ENCODE measurements at regions not wholly inside any gene's neighbourhood (a gene's known extent, or its start where the extent isn't known, plus 50 kb on each side); places are given as distances from the start of the nearest gene placed in this dataset.
"Not testable (repeated sequence)": the region's sequence is repeated elsewhere in the genome, so short reads cannot be mapped to it uniquely, and the experiment has no call there.

GRCh38 chr12:94916663-94917062, 86.8 kb downstream of the NDUFA12 start:
- H3K4me3 ChIP-seq (ENCODE audit: low read depth, low read length): no peak overlapping the region
- no peak for DNase-seq (ENCODE audit: low read depth)

- H3K4me3 ChIP-seq (ENCODE audit: low read depth, low read length): no peak overlapping the region
- DNase-seq (ENCODE audit: low read depth): no peak
Observed at GRCh38 chr12:94909663-94910062, 93.8 kb downstream of the NDUFA12 start.

- not testable (repeated sequence) for H3K4me3 ChIP-seq (ENCODE audit: low read depth, low read length)
Observed at GRCh38 chr12:94905749-94906148, 97.7 kb downstream of the NDUFA12 start.

DNA sequence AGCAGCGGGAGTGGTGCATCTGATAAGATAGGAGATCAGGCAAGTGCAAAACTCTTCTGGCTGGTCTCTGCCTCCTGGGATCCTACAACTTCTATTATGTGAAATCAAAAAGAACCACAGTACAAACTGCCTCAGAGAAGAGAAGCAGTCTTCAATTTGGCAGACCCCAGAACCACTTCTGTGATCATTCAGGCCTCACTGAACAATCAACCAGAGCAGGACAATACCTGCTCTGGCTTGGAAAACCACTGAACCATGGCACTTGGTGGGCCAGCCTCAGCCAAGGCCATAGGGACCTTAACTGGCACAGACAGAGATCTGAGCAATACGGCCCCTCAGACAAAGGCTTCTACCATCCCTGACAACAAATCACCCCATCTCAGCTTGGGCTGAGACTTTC, 103.0 kb downstream of the NDUFA12 start:
- no peak for DNase-seq (ENCODE audit: low read depth)
- no peak overlapping the region for H3K4me3 ChIP-seq (ENCODE audit: low read depth, low read length)

More at GRCh38 chr12:94905749-94906148, 97.7 kb downstream of the NDUFA12 start:
- not testable (repeated sequence) for DNase-seq (ENCODE audit: low read depth)

GRCh38 chr12:94898388-94898787, 105.1 kb downstream of the NDUFA12 start:
- DNase-seq (ENCODE audit: low read depth): no peak
- H3K4me3 ChIP-seq (ENCODE audit: low read depth, low read length): no peak overlapping the region

DNA sequence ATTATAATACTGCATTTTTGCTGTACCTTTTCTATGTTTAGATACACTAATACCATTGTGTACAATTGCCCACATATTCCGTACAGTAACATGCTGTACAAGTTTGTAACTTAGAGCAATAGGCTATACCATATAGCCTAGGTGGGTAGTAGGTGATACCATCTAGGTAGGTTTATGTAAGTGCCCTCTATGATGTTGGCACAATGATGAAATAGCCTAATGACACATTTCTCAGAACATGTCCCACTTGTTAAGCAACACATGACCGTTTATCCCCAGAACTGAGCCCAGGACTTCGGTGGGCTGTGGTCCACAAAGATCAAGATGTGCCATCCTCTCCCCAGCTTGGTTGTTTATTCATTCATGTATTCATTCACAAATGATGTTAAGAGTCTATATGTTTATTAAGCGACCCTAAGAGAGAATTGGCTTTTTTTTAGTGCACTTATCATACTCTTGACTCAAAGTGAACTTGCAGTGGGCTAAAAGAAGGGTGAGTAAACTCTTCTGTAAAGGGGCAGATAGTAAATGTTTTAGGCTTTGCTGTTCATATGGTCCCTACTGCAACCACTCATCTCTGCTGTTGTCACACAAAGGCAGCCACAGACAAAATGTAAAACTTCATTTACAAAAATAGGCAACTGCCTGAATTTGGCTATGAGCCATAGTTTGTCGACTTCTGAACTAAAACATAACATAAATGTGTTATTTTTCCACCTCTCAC, 110.8 kb downstream of the NDUFA12 start:
- no peak overlapping the region for H3K4me3 ChIP-seq (ENCODE audit: low read depth, low read length)
- DNase-seq (ENCODE audit: low read depth): no peak

- no peak overlapping the region for H3K4me3 ChIP-seq (ENCODE audit: low read depth, low read length)
- DNase-seq (ENCODE audit: low read depth): no peak
Observed at GRCh38 chr12:94889445-94890210, 113.9 kb downstream of the NDUFA12 start.

DNA sequence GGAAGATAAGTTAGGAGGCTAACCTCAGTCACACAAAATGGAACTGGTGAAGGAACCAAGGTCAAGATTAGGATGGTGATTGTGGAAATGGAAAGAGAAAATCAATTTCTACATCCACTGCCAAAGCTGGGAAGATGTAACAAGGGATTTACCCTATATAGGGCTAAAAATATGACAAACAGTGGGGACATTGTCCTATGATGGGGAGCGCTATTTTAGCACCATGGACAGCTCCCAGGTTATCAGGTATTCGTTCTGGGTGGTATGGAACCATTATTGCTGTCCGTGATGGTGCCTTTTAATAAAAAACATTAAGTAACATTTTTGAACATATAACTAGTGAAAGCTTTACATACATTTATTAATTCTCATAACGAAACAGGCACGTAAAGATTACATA, 124.0 kb downstream of the NDUFA12 start:
- DNase-seq (ENCODE audit: low read depth): no peak

GRCh38 chr12:94875525-94875924, 128.0 kb downstream of the NDUFA12 start:
- H3K4me3 ChIP-seq (ENCODE audit: low read depth, low read length): no peak overlapping the region
- DNase-seq (ENCODE audit: low read depth): no peak

More for the DNA sequence above, 124.0 kb downstream of the NDUFA12 start:
- H3K4me3 ChIP-seq (ENCODE audit: low read depth, low read length): no peak overlapping the region

DNA sequence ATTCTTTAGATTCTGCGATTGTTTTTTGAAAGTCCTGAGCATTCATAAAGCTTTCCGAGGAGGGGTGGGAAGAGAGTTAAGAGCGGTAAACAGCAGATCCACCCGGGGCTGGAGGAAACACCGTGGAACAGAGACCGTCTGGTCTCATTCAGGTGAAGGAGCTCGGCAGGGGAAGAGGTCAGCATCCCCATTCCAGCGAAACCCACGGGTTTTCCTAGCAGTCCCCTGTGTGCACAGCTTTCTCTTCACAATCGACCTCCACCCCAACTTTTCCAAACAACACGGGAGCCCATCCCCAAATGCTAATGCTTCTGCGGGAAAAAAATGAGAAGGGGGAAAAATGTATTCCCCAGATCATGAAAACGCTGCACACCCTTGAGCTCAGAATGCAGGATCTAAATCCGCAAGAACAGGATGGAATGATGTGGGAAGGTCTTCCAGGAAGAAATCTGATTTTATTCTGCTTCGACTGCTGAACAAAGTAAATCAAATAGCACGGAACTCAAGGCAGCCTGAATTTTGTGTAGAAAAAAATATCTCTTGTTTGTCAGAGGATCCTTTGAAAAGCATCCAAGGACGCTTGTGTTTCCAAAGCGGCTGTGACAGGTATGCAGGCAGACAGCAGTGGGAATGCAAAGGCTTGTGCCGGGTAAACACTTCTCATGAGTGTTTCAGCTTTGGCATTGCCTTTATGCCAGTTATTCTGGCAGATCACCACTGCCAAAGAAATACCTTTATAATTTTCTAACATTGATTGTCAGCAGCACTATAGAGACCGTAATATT, 128.8 kb downstream of the NDUFA12 start:
- H3K4me3 ChIP-seq (ENCODE audit: low read depth, low read length): no peak overlapping the region
- no peak for DNase-seq (ENCODE audit: low read depth)

DNA sequence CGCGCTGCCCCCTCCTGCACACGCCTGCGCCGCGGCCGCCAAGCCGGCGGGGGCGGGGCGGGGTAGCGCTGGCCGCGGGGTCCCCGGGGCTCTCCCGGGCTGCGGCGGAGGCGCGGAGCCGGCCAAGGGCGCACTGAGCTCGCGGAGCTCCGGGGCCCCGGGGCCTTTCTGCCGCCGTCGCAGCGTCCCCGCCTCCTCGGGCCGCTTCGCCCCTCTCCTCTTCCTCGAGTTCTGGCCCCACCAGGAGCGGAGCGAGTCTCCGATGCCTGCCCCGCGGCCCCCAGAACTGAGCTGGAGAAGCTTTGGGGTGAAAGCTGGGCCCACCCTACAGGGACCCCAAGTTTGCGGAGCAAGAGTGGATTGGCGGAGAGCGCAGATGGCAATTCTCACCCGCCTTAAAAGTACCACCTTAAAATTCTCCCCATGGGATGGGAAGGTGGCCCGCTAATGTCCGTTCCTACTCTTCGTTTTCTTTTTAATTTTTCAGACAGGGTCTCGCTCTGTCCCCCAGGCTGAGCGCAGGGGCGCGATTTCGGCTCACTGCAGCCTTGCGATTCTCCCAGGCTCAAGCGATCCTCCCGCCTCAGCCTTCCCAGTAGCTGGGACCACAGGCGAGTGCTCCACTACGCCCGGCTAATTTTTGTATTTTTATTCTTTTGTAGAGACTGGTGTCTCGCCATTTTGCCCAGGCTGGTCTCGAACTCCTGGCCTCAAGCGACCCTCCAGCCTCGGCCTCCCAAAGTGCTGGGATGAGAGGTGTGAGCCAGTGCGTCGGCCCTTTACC, 129.6 kb downstream of the NDUFA12 start:
- DNase-seq (ENCODE audit: low read depth): no peak
- H3K4me3 ChIP-seq (ENCODE audit: low read depth, low read length): peak overlapping the region; percentile 34

DNA sequence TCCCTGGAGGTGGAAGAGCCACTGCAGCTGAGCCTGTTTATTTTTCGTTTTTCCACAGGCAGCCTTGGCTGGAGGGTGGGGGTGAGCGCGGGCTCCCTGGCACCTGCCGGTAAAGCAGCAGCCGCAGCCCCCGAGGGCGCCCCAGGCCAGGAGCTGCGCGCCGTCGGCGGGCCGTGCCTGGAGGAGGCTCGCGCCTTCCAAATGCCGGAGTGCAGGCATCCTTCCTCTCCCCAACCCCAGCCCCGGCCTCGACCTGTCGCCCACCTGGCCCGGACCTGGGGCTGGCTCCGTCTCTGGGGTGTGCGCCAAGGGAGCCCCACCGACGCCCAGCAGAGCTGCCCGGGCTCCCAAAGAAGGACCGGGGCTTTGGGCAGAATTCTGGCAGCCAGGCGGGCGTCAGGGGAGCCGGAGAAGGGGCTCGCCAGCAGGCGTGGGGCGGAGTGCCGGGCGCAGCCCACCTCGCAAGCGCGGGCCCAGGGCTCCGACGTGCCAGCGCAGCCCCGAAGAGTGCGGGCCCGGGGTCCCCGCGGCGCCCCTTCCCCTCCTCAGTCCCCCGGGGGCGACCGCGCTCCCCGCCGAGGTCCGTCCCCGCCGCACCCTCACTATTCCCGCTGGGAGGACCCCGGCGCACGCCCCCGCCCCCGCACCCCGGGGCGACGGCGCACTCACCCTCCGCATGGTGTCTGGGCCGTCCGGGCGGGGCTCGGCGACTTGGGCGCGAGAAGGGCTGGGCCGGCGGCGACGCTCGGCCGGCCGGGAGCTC, 130.3 kb downstream of the NDUFA12 start:
- H3K4me3 ChIP-seq (ENCODE audit: low read depth, low read length): peak overlapping the region; percentile 27

DNA sequence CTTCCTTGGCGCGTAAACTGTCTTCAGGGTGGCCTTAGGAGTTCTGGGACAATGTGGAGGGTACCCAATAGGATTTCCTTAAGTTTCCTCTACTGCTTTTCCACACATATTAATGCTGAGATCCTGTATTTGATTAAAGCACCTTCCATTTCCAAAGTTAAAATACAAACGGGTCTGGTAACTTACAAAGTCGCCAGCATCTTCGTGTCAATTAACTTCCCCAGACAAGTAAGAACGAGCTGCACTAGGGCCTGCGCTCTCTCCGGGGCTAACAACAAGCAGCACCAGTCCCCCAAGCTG, 130.9 kb downstream of the NDUFA12 start:
- no peak for DNase-seq (ENCODE audit: low read depth)
- H3K4me3 ChIP-seq (ENCODE audit: low read depth, low read length): no peak overlapping the region

More for the DNA sequence above, 130.3 kb downstream of the NDUFA12 start:
- no peak for DNase-seq (ENCODE audit: low read depth)

DNA sequence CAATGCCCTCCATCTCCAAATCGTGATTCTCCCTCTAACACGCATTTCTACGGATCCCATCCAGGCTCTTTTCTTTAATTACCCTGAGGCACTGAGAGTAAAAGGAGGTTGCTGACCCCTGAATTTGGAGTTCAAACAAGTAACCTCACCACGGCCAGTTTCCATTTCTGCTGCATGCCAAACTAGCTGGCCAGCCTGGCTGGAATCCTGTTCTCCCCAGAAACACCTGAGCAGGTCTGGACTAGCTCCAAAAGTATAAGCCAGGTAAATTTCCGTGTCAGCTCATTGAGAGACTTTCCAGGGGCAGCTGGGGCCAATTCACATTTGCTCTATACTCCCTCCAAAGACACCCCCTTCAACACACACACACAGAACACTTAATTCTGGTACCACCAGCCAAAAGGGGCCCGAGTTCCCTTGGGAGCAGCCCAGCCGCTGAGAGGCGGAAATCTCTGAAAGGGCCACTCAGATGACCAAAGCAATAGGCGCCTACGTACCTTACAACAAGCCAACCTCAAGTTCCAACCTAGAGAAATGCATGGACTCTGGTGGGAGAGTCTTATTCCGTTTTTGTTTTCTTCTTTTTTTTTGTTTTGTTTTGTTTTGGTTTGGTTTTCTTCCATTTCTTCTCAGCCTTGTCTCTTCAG, 131.4 kb downstream of the NDUFA12 start:
- no peak overlapping the region for H3K4me3 ChIP-seq (ENCODE audit: low read depth, low read length)
- DNase-seq (ENCODE audit: low read depth): no peak

DNA sequence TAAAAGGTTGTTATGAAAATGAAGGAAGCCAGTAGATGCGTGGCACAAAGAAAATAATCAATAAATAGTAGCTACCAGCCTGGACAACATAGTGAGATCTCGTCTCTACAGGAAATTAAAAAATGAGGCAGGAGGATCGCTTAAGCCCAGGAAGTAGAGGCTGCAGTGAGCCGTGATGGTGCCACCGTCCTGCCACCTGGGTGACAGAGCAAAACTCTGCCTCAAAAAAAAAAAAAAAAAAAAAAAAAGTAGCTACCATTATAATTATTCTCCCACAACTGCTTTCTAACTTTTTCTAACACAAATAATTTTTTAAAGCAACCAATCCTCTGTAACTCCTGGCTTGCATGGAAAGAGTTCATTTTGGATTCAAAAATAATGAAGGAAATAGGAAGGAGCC, 133.0 kb downstream of the NDUFA12 start:
- H3K4me3 ChIP-seq (ENCODE audit: low read depth, low read length): no peak overlapping the region
- no peak for DNase-seq (ENCODE audit: low read depth)

- DNase-seq (ENCODE audit: low read depth): no peak
- H3K4me3 ChIP-seq (ENCODE audit: low read depth, low read length): no peak overlapping the region
Observed at GRCh38 chr12:94868161-94868560, 135.3 kb downstream of the NDUFA12 start.

DNA sequence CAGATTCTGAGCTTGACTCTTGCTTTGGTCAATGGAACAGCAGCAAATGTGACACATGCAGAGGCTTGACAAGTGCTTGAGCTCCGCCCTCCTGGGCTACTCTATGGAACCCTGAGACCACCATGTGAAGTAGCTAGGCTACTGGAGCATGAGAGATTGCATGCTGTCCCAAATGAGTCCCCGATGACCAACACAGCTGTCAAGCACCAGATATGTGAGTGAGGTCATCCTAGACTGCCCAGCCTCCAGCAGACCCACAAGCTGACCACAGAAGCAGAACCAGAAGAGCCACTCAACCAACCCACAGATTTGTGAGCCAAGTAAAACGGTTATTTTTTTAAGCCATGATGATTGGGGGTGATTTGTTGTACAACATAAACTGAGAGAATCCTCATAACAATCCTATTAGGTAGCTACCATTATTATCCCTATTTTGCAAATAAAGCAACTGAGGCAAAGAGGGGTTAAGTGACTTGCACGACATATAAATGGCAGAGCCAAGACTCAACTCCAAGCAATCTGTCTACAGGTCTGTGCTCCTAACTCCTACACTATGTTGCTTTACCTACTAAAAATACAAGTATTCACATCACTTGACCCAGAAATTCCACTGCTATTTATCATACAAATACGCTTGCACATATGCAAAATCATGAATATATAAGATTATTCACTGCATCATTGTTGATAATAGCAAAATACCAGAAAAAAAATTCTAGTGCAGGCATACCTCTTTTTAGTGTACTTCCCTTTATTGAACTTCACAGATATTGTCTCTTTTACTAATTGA, 136.2 kb downstream of the NDUFA12 start:
- H3K4me3 ChIP-seq (ENCODE audit: low read depth, low read length): no peak overlapping the region
- DNase-seq (ENCODE audit: low read depth): peak; percentile 4

GRCh38 chr12:94864987-94865386, 138.5 kb downstream of the NDUFA12 start:
- DNase-seq (ENCODE audit: low read depth): no peak
- no peak overlapping the region for H3K4me3 ChIP-seq (ENCODE audit: low read depth, low read length)
